Activated T-cell treated with anti-CD3 and anti-CD28 coated beads, Interleukin-2, amount 50 U/mL, for 48 hours (primary cell): ENCODE measurements at regions not wholly inside any gene's neighbourhood (a gene's known extent, or its start where the extent isn't known, plus 50 kb on each side); places are given as distances from the start of the nearest gene placed in this dataset.

Source experiments
- DNase-seq, 2 experiments: peaks; one replicate each; pipeline ENCODE4 v3.0.0-alpha.2; 2020

DNA sequence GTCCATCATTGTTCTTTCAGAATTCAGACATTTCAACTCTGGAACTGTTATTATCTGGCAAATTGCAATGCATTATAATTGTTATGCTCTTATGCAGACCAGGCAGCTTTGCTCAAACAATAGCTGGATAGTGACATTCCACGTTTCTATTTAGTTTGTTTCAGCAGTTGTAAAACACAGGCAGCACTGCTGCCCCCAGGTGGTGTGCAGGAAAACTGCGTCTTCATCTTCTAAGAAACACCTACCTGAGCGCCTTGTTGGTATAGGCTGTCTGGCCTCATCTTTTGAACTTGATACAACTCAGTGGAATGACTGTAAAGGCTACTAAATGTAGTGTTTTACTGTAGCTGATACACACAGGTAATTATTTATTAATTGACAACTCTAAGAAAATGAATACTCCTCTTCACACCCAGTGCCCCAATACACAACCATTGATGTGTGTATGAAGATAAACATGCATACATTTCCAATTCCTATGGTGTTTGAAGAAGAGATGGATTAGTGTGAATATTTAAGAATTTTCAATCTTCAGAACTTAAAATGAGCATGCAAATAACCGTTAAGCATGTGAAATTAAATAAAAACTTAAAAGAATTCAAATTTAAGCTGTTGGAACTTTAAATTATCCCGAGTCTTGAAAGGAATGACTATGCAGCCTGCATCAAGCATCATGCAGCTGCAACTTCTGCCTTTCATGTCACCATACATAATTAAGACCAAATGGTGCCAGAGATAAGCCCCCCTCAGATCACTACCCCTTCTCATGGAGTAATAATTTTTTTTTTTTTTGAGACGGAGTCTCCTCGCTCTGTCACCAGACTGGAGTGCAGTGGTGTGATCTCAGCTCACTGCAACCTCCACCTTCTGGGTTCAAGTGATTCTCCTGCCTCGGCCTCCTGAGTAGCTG lies 85.6 kb downstream of the CD8B2 start:
- DNase-seq: peak in 1 of 2 experiments; percentile 38

DNA sequence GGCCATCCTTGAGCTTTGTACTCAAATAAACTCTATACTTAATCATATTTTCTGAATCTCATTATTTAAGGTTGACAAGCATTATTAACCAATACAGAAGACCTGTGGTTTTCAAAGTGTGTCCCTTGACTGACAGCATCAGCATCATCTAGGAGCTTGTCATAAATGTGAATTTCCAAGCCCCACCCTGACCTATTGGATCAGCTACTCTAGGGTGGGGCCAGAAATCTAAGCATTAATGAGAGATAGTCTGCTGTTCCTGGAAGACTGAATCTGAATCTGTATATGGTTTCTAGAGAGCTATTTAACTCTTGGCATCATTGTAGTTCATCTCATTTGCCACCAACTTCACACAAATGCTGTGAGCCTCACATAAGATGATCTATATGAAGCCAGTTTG lies 86.6 kb downstream of the CD8B2 start:
- DNase-seq: no peak

DNA sequence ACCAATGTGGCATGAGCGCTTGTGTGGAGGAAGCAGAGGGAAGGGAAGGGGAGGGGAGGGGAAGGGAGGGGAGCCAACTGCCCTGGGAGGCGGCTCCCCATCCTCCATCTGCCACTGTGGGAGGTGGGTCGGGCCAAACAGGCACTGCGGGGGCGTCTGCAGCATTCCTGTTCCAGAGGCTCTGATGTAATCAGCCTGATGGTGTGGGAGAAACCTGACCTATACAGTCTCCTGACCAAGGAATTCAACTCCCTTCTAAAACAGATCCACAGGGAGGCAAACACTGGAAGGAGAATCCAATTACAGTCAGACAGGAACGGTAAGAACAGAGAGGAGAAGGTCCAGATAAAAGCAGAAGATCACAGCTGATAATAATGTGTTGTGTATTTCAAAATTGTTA lies 88.8 kb downstream of the CD8B2 start:
- DNase-seq: no peak

DNA sequence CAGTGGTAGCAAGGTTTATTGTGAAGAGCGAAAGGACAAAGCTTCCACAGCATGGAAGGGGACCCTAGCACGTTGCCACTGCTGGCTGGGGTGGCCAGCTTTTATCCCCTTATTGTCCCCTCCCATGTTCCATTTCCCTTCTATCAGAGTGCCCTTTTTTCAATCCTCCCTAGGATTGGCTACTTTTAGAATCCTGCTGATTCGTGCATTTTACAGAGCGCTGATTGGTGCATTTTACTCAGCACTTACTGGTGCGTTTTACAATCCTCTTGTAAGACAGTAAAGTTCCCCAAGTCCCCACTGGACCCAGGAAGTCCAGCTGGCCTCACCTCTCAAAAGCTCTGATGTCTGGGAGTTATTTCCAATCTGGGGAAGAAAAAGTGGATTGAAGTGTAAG lies 90.1 kb downstream of the CD8B2 start:
- no peak for DNase-seq

DNA sequence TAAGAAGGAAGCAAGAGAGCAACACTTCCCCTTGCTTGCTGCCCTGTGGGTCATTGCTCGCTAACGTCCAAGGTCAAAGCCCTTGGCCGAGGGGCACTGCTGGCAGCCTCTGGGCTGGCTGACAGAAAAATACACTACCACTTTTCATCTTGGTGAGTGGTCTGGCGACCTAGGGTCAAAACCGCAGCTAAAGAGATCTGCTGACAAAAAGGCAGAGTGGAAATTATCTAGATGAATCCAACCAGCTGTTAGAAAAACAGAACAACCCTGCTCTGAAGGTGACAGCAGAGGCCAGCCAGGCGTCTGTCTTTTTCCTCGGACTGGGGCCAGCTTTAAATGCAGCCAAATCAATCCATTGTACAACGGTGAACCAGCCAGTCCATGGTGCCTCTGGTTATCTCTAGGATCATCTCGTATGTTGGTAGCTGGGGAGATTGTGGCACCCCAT lies 92.6 kb downstream of the CD8B2 start:
- no peak for DNase-seq

DNA sequence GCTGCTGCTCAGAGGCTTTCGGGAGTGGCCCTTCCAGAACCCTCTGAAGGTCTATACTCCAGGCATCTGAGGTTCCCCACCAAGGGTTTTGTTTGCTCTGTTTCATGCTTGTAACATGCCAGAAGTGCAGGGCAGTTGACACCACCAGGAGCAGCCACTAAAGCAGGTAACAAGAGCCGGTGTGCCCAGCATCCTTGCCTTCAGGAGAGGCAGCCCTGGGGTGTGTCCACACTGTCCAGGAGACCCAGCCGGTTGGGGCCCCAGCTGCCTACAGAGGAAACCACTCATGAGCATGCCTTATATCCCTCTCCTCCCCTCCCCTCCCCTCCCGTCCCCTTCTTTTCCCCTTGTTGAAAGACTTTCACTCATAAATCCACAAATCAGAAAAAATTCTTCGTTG lies 93.1 kb downstream of the CD8B2 start:
- DNase-seq: no peak

DNA sequence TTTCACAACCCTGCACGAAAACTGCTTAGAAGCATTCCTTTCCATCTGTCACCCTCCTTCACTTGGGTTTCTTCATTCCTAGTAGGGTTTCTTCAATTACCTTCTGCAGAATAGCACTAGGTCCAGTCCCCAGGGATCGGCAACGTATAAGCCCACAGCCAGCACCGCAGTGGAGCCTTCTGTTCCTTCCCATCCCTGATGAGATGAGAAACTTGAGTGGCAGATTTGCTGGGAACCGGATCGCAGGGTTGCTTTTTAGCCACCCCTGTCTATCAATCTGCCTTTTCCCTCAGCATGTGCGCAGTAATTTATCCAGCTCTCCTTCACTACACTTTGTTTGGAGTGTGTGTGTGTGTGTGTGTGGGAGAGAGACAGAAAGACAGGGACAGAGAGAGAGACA lies 94.2 kb downstream of the CD8B2 start:
- no peak for DNase-seq

DNA sequence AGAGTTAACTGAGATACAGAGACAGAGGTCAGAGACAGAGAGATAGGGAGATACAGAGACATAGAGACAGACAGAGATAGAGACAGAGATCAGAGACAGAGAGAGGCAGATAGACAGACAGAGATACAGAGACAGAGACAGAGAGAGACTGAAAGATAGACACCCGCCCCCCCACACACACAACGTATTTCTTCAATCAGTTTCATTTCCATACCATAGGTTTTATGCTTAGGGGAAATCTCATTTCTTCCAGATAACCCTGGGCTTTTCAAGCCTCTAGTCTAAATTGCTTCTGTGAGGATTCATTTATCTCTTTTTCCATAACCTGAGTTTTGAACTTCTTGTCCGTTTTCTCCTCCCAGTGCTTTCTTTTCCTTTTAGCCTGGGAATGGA lies 94.6 kb downstream of the CD8B2 start:
- DNase-seq: no peak

DNA sequence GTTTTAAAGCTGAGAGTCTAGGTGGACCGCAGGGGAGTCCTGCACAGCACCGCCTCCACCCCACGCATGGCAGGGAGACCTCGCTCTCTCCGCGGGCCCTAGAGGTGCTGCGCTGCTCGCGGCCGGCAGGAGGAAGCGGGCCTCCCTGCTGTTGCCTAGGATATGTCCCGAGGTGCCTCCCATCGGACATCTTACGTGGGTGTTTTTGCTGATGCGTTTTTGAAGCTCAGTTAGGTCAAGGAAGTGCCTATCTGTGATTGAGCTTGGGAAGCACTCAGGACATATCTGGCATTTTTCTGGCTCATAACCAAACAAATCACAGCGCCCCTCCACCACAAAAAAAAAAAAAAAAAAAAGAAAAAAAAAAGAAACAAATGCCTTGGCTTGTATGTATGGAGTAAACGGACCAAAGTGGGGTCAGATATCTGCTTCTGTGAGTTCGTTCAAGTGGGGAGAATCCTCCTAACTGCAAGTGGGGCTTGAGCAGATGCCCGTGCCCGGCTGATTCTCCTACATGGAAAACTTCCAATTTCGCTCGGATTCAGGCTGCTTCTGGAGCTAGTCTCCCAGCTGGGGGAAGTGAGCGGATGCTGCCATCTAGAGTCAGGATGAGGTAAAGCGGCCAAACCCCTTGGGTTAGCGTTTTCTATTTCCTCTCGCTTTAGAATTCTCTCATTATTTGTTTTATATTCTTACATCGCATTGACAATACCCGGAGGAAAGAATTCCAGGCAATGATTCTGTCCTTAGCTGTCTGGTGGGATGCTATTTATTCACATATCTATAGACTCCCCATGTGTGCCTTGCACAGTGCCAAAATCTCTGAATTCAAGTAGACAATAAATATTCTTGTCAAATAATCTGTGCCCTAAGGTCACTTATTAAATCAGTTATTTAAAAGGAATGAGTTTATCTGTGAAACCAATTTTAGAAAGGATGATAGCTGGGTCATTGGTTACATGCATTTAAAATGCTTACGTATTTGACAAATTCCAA lies 95.3 kb downstream of the CD8B2 start:
- peak; percentile 74 to 78 for DNase-seq

DNA sequence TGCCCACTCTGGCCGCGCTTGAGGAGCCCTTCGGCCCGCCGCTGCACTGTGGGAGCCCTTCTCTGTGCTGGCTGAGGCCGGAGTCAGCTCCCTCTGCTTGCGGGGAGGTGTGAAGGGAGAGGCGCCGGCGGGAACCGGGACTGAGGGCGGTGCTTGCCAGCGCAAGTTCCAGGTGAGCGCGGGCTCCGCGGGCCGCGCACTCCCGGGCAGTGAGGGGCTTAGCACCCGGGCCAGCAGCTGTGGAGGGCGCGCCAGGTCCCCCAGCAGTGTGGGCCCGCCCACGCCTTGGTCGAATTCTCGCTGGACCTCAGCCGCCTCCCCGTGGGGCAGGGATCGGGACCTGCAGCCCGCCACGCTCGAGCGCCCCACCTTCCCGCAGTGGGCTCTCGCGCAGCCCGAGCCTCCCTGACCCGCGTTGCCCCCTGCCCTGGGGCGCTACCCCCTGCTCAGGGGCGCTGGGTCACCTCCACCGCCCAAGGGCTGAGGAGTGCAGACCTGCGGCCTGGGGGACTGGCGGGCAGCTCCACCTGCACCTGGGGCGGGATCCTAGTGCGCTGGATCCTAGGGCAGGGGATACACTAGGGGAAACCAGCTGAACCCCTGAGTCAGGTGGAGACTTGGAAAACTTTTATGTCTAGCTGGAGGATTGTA lies 97.3 kb downstream of the CD8B2 start:
- DNase-seq: no peak

DNA sequence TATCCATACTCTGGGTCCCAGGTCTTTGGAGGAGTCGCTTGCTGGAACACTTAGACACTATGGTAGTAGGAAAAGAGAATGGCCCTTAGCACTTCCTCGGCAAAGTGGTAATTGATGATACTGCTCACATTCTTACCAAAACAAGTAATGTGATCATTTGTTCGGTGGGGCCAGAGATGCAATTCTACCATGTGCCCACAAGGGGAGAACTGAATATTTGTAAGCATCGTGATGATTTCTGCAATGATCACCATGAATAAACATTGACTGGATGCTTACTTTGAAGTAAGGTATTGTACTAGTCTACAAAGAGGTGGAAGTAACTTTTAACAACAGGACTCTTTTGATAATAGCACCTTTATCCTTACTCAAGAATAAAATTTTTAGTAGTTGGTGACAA lies 109.7 kb downstream of the CD8B2 start:
- DNase-seq: no peak

DNA sequence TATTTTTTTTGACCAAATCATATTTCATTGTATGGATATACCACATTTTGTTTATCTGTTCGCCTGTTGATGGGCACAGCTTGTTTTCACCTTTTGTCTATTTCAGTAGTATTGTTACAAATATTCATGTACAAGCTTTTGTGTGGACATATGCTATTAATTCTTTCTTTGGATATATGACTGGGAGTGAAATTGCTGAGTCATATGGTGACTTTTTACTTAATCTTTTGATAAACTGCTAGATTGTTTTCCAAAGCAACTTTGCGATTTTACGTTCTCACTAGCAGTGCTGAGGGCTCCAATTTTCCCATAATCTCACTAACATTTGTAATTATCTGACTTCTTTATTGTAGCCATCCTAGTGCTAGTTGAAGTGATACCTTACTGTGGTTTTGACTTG lies 112.4 kb downstream of the CD8B2 start:
- no peak for DNase-seq

DNA sequence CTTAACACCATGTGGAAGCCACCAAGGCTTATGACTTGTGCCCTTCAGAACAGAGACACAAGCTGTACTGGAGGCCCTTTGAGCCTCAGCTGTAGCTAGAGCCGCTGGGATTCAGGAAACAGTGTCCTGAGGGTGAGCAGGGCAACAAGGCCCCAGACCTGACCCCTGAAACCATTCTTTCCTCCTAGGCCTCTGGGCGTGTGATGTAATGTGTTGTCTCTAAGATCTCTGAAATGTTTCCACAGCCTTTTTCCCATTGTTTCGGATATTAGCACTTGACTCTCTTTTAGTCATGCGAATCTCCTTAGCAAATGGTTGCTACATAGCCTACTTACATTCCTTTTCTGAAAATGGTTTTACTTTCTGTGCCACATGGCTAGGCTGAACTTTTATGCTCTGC lies 114.9 kb downstream of the CD8B2 start:
- no peak for DNase-seq

DNA sequence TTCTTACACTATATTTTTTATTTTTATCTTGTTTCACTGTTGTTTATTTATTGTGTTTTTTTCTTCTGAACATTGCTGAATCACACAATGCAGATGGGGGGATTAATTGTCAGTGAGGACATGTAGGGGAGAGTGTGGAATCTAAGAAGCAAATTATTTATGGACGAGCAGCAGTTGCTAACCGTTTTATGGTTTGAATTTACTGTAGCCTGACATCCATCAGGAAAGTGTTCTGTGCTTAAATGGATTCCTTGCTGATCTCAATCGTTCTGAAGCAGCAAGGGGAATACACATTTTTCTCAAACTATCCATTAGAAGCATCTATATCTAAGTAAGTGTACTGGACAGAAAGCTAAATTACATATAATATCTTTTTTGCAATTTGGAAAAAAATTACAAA lies 119.5 kb downstream of the CD8B2 start:
- no peak for DNase-seq

DNA sequence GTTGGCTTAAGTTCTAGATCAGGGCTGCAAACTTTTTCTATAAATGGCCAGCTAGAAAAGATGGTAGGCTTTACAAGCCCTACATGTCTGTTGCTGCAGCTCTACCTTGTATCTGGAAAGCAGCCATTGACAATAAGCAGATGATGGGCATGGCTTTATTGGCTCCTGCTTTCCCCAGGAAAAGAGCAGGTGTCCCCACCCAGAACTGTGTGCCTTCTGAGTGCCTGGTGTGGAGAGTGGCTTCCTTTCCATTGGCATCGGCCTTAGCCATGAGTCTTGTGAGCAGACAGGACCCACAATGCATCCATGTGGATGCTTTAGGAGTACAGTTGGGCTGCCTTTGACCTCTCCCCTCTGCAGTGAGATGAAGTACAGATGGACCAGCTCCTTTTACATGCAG lies 120.2 kb downstream of the CD8B2 start:
- DNase-seq: no peak

DNA sequence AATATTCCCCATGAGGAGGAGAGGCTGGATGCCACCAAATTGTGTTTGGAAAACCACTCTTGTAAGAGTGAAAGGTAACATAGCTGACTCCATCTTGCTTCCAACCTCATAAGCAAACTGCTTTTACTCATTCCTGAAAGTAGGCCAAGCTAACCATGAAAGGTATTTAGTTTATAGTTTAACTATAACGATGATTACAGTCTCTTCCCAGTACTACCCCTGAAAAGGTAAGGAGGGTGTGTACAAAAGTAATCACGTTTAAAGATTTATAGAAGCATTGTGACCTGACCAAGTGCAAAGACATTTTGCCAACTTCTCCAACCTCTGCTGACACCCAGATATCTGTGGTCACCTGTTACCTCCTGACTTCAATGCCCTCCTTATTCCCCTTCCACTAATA lies 122.6 kb downstream of the CD8B2 start:
- no peak for DNase-seq

DNA sequence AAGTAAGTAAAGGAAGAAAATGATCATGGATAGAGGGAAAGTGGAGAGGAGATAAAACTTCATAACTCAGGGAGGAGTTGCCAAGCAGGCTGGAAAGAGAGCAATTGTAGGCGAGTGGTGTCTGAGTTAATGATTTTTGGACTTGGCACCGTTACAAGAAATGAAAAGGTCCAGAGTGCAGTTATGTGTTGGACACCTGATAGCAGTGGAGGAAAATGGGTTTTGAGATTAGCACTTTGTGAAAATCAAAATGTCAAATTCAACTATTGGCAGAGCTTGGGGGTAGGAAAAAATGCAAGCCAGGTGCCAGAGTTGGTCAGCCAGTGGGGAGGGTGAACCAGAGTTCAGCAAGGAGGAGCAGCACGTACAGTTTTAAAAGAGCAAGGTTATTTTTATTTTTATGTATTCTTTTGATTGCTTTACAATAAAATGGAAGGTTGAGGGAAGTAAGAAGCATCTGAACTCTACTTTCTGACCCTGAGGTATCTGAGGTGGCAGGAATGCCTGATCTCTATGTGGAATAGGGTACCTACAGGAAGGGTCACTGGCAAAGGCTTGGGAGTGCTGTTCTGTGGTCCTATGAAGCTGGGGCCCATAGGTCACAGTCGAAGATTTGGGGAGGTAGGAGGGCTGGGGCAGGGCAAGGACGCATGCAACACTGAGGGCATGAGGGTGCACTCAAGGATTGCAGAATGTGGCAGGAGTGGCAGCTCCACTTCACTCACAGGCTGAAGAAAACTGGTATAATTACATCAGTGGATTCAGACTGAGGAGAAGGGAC lies 127.5 kb downstream of the CD8B2 start:
- DNase-seq: no peak

DNA sequence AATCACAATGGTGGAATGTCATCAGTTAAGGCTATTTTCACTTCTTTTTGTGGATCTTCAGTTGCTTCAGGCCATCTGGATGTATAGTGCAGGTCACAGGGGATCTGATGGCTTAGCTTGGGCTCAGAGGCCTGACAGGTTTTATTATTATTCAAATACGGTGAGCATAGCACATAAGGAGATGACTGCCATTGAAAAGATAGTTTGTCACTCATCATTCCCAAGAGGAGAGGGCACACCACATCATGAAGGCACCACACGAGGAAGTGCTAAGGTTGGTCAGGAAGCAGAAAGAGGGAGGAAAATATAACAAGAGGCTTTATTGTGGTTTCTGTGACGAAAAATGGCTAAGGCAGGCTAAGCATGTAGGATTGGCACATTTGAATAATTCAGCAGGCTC lies 131.4 kb downstream of the CD8B2 start:
- no peak for DNase-seq

DNA sequence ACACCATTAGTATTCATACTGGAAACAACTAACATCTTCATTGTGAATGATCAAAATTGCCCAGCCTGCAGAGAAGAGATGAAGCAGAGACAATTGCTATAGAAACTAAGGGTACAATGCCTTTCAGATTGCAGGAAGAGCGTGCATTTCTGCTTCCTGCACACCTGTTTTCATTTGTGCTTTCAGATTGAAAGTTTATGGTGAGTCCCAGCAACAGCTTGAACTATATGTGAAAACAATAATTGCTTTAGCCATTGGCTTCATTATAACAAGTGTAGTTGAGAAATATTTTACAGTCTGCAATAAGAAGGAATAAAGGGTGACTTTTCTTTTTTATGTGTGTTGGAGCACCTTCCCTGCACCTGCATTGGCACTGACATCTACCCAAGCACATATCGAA lies 136.3 kb downstream of the CD8B2 start:
- DNase-seq: no peak

DNA sequence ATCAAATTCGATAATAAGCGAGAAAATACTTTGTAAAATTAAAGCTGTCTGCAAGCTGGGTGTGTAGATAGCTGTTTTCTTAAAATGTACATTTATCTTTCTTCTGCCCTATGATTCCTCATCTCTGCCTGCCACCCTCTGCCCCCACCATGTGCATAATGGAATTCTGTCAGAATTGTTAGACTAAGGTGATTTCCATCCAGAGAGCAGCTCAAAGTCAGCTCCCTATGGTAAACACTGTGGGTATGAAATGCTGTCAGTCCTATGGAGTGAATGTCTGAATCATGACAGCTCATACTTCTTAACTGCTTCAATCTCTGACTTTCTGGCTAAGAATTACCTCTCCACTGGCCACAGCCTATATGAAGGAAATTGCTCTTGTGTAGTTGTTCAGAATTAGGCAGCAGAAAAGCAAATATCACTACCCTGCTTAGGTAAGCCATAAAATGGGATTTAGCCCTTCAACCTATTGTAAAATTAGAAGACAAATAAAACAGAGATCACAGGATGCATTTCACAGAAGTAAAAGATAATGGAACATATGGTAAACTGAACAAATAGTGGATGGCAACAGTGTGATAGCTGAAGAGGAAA lies 137.7 kb downstream of the CD8B2 start:
- DNase-seq: no peak

DNA sequence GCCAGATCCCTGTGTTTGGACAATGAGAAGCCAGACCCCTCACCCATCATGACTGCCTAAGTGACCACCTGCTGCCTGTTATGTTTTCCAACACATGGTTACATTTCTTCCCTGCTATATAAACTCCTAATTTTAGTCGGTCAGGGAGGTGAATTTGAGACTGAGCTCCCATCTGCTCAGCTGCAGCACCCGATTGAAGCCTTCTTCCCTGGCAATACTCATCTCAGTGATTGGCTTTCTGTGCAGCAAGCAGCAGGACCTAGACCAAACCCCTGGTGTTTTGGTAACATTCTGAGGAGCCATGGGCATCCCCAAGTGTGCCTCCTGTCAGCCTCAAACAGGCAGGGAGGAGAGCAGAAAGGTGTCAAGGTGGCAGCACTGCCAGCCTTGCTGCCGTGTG lies 141.2 kb downstream of the CD8B2 start:
- no peak for DNase-seq

DNA sequence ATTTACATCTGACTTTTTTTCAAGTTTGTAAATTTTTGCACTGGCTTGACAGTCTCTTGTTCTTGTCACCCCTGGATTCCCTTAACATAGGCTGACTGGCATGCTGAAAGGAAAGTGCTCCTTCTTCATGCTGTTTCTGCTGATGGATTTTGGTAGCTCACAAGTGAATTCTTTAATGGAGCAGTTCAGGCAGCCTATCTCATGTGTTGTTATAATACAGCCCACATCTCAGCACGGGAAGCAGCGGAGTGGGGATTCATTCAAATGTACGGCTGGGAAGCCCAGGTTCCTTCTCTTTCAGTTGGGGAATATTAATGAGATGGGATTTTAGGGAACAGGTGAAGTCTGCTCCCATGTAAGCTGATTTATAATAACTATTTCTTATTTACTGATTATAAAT lies 142.8 kb downstream of the CD8B2 start:
- no peak for DNase-seq
